Liver (tissue), 3 donors: ENCODE measurements at regions not wholly inside any gene's neighbourhood (a gene's known extent, or its start where the extent isn't known, plus 50 kb on each side); places are given as distances from the start of the nearest gene placed in this dataset.

Experiments
- ATF3 ChIP-seq: IDR thresholded peaks from 2 replicates; pipeline ENCODE4 v1.6.1; 2016; ENCODE audit warnings: antibody characterized with exemption
- FOXA1 ChIP-seq: IDR thresholded peaks from 2 replicates; pipeline ENCODE4 v1.6.1; 2016; ENCODE audit warnings: antibody characterized with exemption
- GABPA ChIP-seq, 2 donors: IDR thresholded peaks in 1 of 2; conservative IDR thresholded peaks in 1 of 2; 2 replicates each; pipeline ENCODE4 v1.6.1; 2016; ENCODE audit warnings: antibody characterized with exemption in 2 of 2, mild to moderate bottlenecking in 1 of 2, moderate library complexity in 1 of 2
- JUND ChIP-seq, 2 donors: IDR thresholded peaks; 2 replicates each; pipeline ENCODE4 v1.6.1; 2016; ENCODE audit warnings: antibody characterized with exemption in 2 of 2
- REST ChIP-seq: IDR thresholded peaks from 2 replicates; pipeline ENCODE4 v1.6.1; 2016; ENCODE audit warnings: antibody characterized with exemption, mild to moderate bottlenecking
- SP1 ChIP-seq: IDR thresholded peaks from 2 replicates; pipeline ENCODE4 v1.6.1; 2018; ENCODE audit warnings: antibody characterized with exemption, mild to moderate bottlenecking
- TAF1 ChIP-seq: conservative IDR thresholded peaks from 2 replicates; pipeline ENCODE4 v1.6.1; 2016; ENCODE audit warnings: antibody characterized with exemption, mild to moderate bottlenecking
- YY1 ChIP-seq: IDR thresholded peaks from 2 replicates; pipeline ENCODE4 v1.6.1; 2016; ENCODE audit warnings: antibody characterized with exemption, mild to moderate bottlenecking
- TF ChIP-seq, protein P1 (sequence below): fragments of 150-350 bp; IDR thresholded peaks from 2 replicates; pipeline ENCODE4 v1.5.1; 2017; ENCODE audit warnings: improper control_type of control experiment, low read depth, low read length; ENCODE audit not compliant: missing input control
- TF ChIP-seq, protein P2 (sequence below): IDR thresholded peaks from 2 replicates; pipeline ENCODE4 v1.6.1; 2016; ENCODE audit warnings: antibody characterized with exemption
- donor health status: healthy.
- donor health status: healthy.

DNA sequence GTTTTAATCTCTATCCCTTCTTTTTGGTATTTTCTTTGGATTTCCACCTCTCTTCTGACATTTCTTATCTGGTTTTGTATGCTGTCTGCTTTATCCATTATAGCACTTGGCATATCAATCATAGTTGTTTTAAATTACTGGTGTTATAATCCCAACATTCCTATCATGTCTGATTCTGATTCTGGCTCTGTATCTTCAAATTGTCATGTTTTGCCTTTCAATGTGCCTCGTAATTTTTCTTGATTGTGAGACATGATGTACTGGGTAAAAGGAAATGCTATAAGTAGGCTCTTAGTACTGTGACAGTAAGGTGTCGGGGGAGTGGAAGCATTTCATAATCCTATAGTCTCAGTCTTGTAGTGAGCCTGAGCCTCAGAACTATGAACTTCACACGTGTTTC, 729.3 kb upstream of the NOVA1 start:
- TF ChIP-seq, protein P1, sequence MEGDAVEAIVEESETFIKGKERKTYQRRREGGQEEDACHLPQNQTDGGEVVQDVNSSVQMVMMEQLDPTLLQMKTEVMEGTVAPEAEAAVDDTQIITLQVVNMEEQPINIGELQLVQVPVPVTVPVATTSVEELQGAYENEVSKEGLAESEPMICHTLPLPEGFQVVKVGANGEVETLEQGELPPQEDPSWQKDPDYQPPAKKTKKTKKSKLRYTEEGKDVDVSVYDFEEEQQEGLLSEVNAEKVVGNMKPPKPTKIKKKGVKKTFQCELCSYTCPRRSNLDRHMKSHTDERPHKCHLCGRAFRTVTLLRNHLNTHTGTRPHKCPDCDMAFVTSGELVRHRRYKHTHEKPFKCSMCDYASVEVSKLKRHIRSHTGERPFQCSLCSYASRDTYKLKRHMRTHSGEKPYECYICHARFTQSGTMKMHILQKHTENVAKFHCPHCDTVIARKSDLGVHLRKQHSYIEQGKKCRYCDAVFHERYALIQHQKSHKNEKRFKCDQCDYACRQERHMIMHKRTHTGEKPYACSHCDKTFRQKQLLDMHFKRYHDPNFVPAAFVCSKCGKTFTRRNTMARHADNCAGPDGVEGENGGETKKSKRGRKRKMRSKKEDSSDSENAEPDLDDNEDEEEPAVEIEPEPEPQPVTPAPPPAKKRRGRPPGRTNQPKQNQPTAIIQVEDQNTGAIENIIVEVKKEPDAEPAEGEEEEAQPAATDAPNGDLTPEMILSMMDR, result no peak
- TF ChIP-seq, protein P2, sequence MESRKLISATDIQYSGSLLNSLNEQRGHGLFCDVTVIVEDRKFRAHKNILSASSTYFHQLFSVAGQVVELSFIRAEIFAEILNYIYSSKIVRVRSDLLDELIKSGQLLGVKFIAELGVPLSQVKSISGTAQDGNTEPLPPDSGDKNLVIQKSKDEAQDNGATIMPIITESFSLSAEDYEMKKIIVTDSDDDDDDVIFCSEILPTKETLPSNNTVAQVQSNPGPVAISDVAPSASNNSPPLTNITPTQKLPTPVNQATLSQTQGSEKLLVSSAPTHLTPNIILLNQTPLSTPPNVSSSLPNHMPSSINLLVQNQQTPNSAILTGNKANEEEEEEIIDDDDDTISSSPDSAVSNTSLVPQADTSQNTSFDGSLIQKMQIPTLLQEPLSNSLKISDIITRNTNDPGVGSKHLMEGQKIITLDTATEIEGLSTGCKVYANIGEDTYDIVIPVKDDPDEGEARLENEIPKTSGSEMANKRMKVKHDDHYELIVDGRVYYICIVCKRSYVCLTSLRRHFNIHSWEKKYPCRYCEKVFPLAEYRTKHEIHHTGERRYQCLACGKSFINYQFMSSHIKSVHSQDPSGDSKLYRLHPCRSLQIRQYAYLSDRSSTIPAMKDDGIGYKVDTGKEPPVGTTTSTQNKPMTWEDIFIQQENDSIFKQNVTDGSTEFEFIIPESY, result no peak
- TF ChIP-seq SP1 (no peak), REST (no peak), JUND (IDR thresholded peaks at IDR 0.05) (no peak), GABPA (IDR thresholded peaks at IDR 0.05 in 1 of 2, conservative IDR thresholded peaks at IDR 0.05 in 1 of 2) (no peak), ATF3 (no peak), FOXA1 (no peak), TAF1 (no peak), YY1 (no peak)
